Mammary epithelial cell (primary cell): ENCODE measurements at regions not wholly inside any gene's neighbourhood (a gene's known extent, or its start where the extent isn't known, plus 50 kb on each side); places are given as distances from the start of the nearest gene placed in this dataset.

Source experiments
- CTCF ChIP-seq, 2 donors: IDR thresholded peaks in 1 of 2; conservative IDR thresholded peaks in 1 of 2; 2 replicates each; pipeline ENCODE4 v1.5.1; 2011 to 2012; ENCODE audit warnings: inconsistent platforms in 2 of 2, low read length in 2 of 2, mild to moderate bottlenecking in 2 of 2, control low read depth in 1 of 2, low read depth in 1 of 2; ENCODE audit not compliant: insufficient read depth in 1 of 2; ENCODE audit errors: extremely low read depth in 1 of 2
- EZH2 ChIP-seq: IDR thresholded peaks from 2 replicates; pipeline ENCODE4 v1.6.1; 2012; ENCODE audit warnings: low read length, inconsistent platforms, borderline replicate concordance

DNA sequence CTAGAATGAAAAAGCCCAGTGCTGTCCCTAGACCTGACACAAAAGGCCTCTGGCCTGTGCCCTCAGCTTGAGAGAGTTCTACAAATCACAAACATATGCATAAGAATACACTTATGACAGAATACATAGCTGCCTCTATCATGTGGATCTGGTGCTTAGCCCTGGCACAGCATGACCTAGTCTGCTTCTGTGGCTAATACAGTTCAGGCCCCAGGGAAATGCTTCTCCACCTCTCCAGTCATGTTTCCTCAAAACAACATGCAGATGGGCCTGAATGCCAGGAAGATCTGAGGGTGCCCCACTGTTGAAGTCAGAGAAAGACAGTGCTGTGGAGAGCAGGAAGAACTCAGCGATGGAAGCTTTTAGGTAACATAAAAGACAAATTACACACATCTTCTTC is 231.9 kb upstream of the SALL1 start:
- TF ChIP-seq EZH2 (no peak), CTCF (conservative IDR thresholded peaks at IDR 0.05 in 1 of 2, IDR thresholded peaks at IDR 0.05 in 1 of 2; ENCODE audit: extremely low read depth in 1 of 2, insufficient read depth in 1 of 2, low read depth in 1 of 2, low read length in 2 of 2) (no peak)
